ENCODE measurements at regions not wholly inside any gene's neighbourhood (a gene's known extent, or its start where the extent isn't known, plus 50 kb on each side); places are given as distances from the start of the nearest gene placed in this dataset.

- Mint-ChIP-seq H3K4me3 (no peak overlapping the region), H3K27ac (no peak overlapping the region), H3K36me3 (no peaks in the 10 kb centered on the region), H3K4me1 (no peaks in the 10 kb centered on the region), H3K9me3 (no peaks in the 10 kb centered on the region), H3K27me3 (no peaks in the 10 kb centered on the region)
- no peak for ATAC-seq
These were observed 298.7 kb upstream of the GOLIM4 start for GRCh38 chr3:168394439-168394838.

GRCh38 chr3:168386301-168386700 lies 290.6 kb upstream of the GOLIM4 start:
- Mint-ChIP-seq H3K4me1 (no peaks in the 10 kb centered on the region), H3K27ac (no peak overlapping the region), H3K9me3 (peaks cover 8% of the 10 kb centered on the region), H3K4me3 (no peak overlapping the region), H3K36me3 (no peaks in the 10 kb centered on the region), H3K27me3 (no peaks in the 10 kb centered on the region)
- ATAC-seq = no peak

- H3K4me3 Mint-ChIP-seq = no peak overlapping the region
- H3K4me1 Mint-ChIP-seq = no peaks in the 10 kb centered on the region
- H3K27ac Mint-ChIP-seq = no peak overlapping the region
- H3K27me3 Mint-ChIP-seq = no peaks in the 10 kb centered on the region
- ATAC-seq = no peak
- peaks cover 8% of the 10 kb centered on the region for H3K9me3 Mint-ChIP-seq
- no peaks in the 10 kb centered on the region for H3K36me3 Mint-ChIP-seq
These were observed 289.3 kb upstream of the GOLIM4 start for GRCh38 chr3:168384990-168385389.

GRCh38 chr3:168383573-168383972 lies 287.8 kb upstream of the GOLIM4 start:
- peaks cover 8% of the 10 kb centered on the region for H3K9me3 Mint-ChIP-seq
- no peaks in the 10 kb centered on the region for H3K4me1 Mint-ChIP-seq
- H3K36me3 Mint-ChIP-seq = no peaks in the 10 kb centered on the region
- no peak for ATAC-seq
- no peak overlapping the region for H3K27ac Mint-ChIP-seq
- H3K4me3 Mint-ChIP-seq = no peak overlapping the region
- H3K27me3 Mint-ChIP-seq = no peaks in the 10 kb centered on the region

- no peaks in the 10 kb centered on the region for H3K27me3 Mint-ChIP-seq
- no peaks in the 10 kb centered on the region for H3K4me1 Mint-ChIP-seq
- no peaks in the 10 kb centered on the region for H3K36me3 Mint-ChIP-seq
- peaks cover 4% of the 10 kb centered on the region for H3K9me3 Mint-ChIP-seq
- H3K4me3 Mint-ChIP-seq = no peak overlapping the region
- no peak overlapping the region for H3K27ac Mint-ChIP-seq
- no peak for ATAC-seq
These were observed 276.1 kb upstream of the GOLIM4 start for GRCh38 chr3:168371846-168372245.

GRCh38 chr3:168364967-168365366 lies 269.2 kb upstream of the GOLIM4 start:
- no peaks in the 10 kb centered on the region for H3K4me1 Mint-ChIP-seq
- no peak overlapping the region for H3K27ac Mint-ChIP-seq
- no peak overlapping the region for H3K4me3 Mint-ChIP-seq
- no peaks in the 10 kb centered on the region for H3K36me3 Mint-ChIP-seq
- H3K27me3 Mint-ChIP-seq = no peaks in the 10 kb centered on the region
- H3K9me3 Mint-ChIP-seq = peaks cover 3% of the 10 kb centered on the region
- no peak for ATAC-seq

- H3K4me1 Mint-ChIP-seq = no peaks in the 10 kb centered on the region
These were observed 267.0 kb upstream of the GOLIM4 start for GRCh38 chr3:168362661-168363247.

GRCh38 chr3:168362156-168362555 lies 266.4 kb upstream of the GOLIM4 start:
- Mint-ChIP-seq H3K27ac (no peak overlapping the region), H3K4me1 (no peaks in the 10 kb centered on the region), H3K4me3 (no peak overlapping the region), H3K36me3 (no peaks in the 10 kb centered on the region), H3K27me3 (no peaks in the 10 kb centered on the region), H3K9me3 (peaks cover 3% of the 10 kb centered on the region)
- no peak for ATAC-seq

More at GRCh38 chr3:168362661-168363247, 267.0 kb upstream of the GOLIM4 start:
- Mint-ChIP-seq H3K36me3 (no peaks in the 10 kb centered on the region), H3K9me3 (peaks cover 3% of the 10 kb centered on the region), H3K27me3 (no peaks in the 10 kb centered on the region), H3K4me3 (no peak overlapping the region), H3K27ac (no peak overlapping the region)
- no peak for ATAC-seq

- H3K4me3 Mint-ChIP-seq = no peak overlapping the region
- no peaks in the 10 kb centered on the region for H3K27me3 Mint-ChIP-seq
- no peak for ATAC-seq
- no peaks in the 10 kb centered on the region for H3K36me3 Mint-ChIP-seq
- H3K27ac Mint-ChIP-seq = no peak overlapping the region
- H3K9me3 Mint-ChIP-seq = peaks cover 3% of the 10 kb centered on the region
- no peaks in the 10 kb centered on the region for H3K4me1 Mint-ChIP-seq
These were observed 265.3 kb upstream of the GOLIM4 start for GRCh38 chr3:168360993-168361392.

- Mint-ChIP-seq H3K27me3 (no peaks in the 10 kb centered on the region), H3K9me3 (no peaks in the 10 kb centered on the region), H3K4me3 (no peak overlapping the region), H3K36me3 (no peaks in the 10 kb centered on the region), H3K27ac (no peak overlapping the region), H3K4me1 (no peaks in the 10 kb centered on the region)
- no peak for ATAC-seq
These were observed 247.5 kb upstream of the GOLIM4 start for GRCh38 chr3:168342946-168343850.

GRCh38 chr3:168341956-168342936 lies 246.5 kb upstream of the GOLIM4 start:
- Mint-ChIP-seq H3K4me1 (no peaks in the 10 kb centered on the region), H3K36me3 (no peaks in the 10 kb centered on the region), H3K4me3 (no peak overlapping the region), H3K27me3 (no peaks in the 10 kb centered on the region), H3K9me3 (no peaks in the 10 kb centered on the region), H3K27ac (no peak overlapping the region)
- ATAC-seq = no peak

- ATAC-seq = no peak
- H3K27ac Mint-ChIP-seq = no peak overlapping the region
These were observed 245.6 kb upstream of the GOLIM4 start for GRCh38 chr3:168341192-168341815.

GRCh38 chr3:168338161-168338560 lies 242.4 kb upstream of the GOLIM4 start:
- Mint-ChIP-seq H3K27ac (no peak overlapping the region), H3K27me3 (no peaks in the 10 kb centered on the region), H3K9me3 (no peaks in the 10 kb centered on the region), H3K4me3 (no peak overlapping the region), H3K4me1 (no peaks in the 10 kb centered on the region), H3K36me3 (no peaks in the 10 kb centered on the region)
- no peak for ATAC-seq

More at GRCh38 chr3:168341192-168341815, 245.6 kb upstream of the GOLIM4 start:
- no peaks in the 10 kb centered on the region for H3K36me3 Mint-ChIP-seq
- no peaks in the 10 kb centered on the region for H3K27me3 Mint-ChIP-seq
- H3K4me1 Mint-ChIP-seq = no peaks in the 10 kb centered on the region
- no peaks in the 10 kb centered on the region for H3K9me3 Mint-ChIP-seq
- H3K4me3 Mint-ChIP-seq = no peak overlapping the region

- no peak overlapping the region for H3K27ac Mint-ChIP-seq
- no peaks in the 10 kb centered on the region for H3K36me3 Mint-ChIP-seq
- H3K4me3 Mint-ChIP-seq = no peak overlapping the region
- H3K27me3 Mint-ChIP-seq = no peaks in the 10 kb centered on the region
- H3K9me3 Mint-ChIP-seq = no peaks in the 10 kb centered on the region
- ATAC-seq = no peak
- no peaks in the 10 kb centered on the region for H3K4me1 Mint-ChIP-seq
These were observed 240.6 kb upstream of the GOLIM4 start for GRCh38 chr3:168336276-168336675.
